ENCODE measurements at regions not wholly inside any gene's neighbourhood (a gene's known extent, or its start where the extent isn't known, plus 50 kb on each side); places are given as distances from the start of the nearest gene placed in this dataset.

DNA sequence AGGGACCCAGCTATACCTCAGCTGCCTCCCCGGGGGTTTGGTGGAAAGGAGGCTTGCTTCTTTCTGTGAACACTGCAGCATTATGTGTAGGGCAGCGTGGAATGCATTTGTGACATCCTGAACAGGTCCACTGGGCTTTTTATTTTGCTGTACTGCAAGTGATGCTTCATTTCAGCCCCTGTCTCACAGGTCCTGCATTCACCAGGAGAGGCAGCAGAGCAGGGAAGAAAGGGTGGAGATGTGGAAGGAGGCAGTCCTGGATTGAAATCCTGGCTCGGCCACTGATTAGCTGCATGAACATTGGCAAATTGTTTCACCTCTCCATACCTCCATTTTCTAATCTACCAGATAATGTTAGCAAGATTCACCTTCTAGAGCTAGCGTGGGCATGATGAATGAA lies 77.9 kb upstream of the ZBTB18 start:
- ATAC-seq, result peak in 1 of 2 experiments; percentile 54; a peak in 2 of 6 replicates
- H3K4me1 ChIP-seq, result peaks cover 4% of the 10 kb centered on the region; the same call in 1 of the 3 replicates
- TF ChIP-seq SREBF2 (IDR thresholded peaks at IDR 0.05) (no peak), KDM5A (IDR thresholded peaks at IDR 0.05) (no peak), EHMT2 (IDR thresholded peaks at IDR 0.05; ENCODE audit: low read depth) (no peak), NFE2L2 (conservative IDR thresholded peaks at IDR 0.05; ENCODE audit: low read length) (no peak), ZNF302 (CRISPR knock-in tag; IDR thresholded peaks at IDR 0.05) (no peak), RAD21 (conservative IDR thresholded peaks at IDR 0.05 in 1 of 2, IDR thresholded peaks at IDR 0.05 in 1 of 2) (no peak), TFCP2L1 (CRISPR knock-in tag; IDR thresholded peaks at IDR 0.05) (no peak)
- no peak for DNase-seq (ENCODE audit: low read depth in 1 of 2, low spot score in 1 of 2)
- 34% methylated on average over 4 of the region's 4 CpGs for WGBS (ENCODE audit: missing lambda C conversion rate)
- no peak overlapping the region for H3K4me2 ChIP-seq
- no peak overlapping the region for H3K27ac ChIP-seq
- H3K9me3 ChIP-seq, result no peaks in the 10 kb centered on the region
- ChIA-PET CTCF (no interaction called here), POLR2A (interaction anchor here (0.5 kb wide), 1 partner anchor 187 kb away, joined by 4 read pairs; no protein-coding TSS in a partner anchor)
- no peak overlapping the region for H3K4me3 ChIP-seq
- no peak for FAIRE-seq

DNA sequence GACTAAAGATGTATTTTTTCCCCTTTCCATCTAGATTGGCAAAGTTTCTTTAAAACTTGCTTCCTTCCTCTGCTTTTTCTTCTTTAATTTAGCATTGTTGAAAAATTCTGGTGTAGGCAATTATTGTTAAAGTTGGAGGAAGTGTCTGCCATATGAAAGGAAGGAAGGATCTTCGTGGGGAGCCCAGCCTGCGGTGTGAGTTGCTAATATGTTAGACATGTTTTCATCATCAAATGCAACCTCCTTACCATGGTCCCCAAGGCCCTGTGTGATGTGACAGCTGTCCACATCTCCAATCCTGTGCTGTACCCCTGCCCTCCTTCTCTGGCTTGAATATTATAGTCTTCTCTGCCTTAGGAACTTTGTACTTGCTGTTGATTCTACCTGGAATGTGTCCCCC lies 81.0 kb upstream of the ZBTB18 start:
- ATAC-seq (no peak), FAIRE-seq (no peak), DNase-seq (ENCODE audit: low read depth in 1 of 2, low spot score in 1 of 2) (no peak)
- Histone ChIP-seq H3K27ac (no peak overlapping the region), H3K9me3 (no peaks in the 10 kb centered on the region), H3K4me2 (no peak overlapping the region), H3K4me1 (peaks cover 5% of the 10 kb centered on the region; the same call in 1 of the 3 replicates), H3K4me3 (no peak overlapping the region)
- TF ChIP-seq, protein P1, sequence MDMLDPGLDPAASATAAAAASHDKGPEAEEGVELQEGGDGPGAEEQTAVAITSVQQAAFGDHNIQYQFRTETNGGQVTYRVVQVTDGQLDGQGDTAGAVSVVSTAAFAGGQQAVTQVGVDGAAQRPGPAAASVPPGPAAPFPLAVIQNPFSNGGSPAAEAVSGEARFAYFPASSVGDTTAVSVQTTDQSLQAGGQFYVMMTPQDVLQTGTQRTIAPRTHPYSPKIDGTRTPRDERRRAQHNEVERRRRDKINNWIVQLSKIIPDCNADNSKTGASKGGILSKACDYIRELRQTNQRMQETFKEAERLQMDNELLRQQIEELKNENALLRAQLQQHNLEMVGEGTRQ (IDR thresholded peaks at IDR 0.05), result no peak
- TF ChIP-seq SREBF2 (IDR thresholded peaks at IDR 0.05) (no peak), CHD4 (IDR thresholded peaks at IDR 0.05; ENCODE audit: borderline replicate concordance) (no peak), KDM5A (IDR thresholded peaks at IDR 0.05) (no peak), FOSB (CRISPR knock-in tag; IDR thresholded peaks at IDR 0.05) (no peak), FOSL2 (IDR thresholded peaks at IDR 0.05) (no peak), FOSL2 (CRISPR knock-in tag; IDR thresholded peaks at IDR 0.05) (no peak), HDAC2 (IDR thresholded peaks at IDR 0.05) (no peak), PHF8 (IDR thresholded peaks at IDR 0.05; ENCODE audit: borderline replicate concordance, low read depth) (no peak), CHD2 (IDR thresholded peaks at IDR 0.05; ENCODE audit: low read length, partially characterized antibody) (no peak), ZSCAN20 (CRISPR knock-in tag; IDR thresholded peaks at IDR 0.05) (no peak), TP53 (CRISPR knock-in tag; IDR thresholded peaks at IDR 0.05) (no peak), MYC (IDR thresholded peaks at IDR 0.05; ENCODE audit: borderline replicate concordance, low read length) (no peak), HOXA7 (CRISPR knock-in tag; IDR thresholded peaks at IDR 0.05) (no peak), POLR2AphosphoS2 (conservative IDR thresholded peaks at IDR 0.05; ENCODE audit: low read length) (no peak), RNF2 (IDR thresholded peaks at IDR 0.05; ENCODE audit: borderline replicate concordance, low read depth) (no peak), CEBPB (IDR thresholded peaks at IDR 0.05) (no peak), MAZ (IDR thresholded peaks at IDR 0.05; ENCODE audit: borderline replicate concordance, low read depth, low read length) (no peak)
- TF ChIP-seq, protein P2, sequence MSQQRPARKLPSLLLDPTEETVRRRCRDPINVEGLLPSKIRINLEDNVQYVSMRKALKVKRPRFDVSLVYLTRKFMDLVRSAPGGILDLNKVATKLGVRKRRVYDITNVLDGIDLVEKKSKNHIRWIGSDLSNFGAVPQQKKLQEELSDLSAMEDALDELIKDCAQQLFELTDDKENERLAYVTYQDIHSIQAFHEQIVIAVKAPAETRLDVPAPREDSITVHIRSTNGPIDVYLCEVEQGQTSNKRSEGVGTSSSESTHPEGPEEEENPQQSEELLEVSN (IDR thresholded peaks at IDR 0.05; ENCODE audit: borderline replicate concordance, low read depth), result no peak
- TF ChIP-seq, protein P3, sequence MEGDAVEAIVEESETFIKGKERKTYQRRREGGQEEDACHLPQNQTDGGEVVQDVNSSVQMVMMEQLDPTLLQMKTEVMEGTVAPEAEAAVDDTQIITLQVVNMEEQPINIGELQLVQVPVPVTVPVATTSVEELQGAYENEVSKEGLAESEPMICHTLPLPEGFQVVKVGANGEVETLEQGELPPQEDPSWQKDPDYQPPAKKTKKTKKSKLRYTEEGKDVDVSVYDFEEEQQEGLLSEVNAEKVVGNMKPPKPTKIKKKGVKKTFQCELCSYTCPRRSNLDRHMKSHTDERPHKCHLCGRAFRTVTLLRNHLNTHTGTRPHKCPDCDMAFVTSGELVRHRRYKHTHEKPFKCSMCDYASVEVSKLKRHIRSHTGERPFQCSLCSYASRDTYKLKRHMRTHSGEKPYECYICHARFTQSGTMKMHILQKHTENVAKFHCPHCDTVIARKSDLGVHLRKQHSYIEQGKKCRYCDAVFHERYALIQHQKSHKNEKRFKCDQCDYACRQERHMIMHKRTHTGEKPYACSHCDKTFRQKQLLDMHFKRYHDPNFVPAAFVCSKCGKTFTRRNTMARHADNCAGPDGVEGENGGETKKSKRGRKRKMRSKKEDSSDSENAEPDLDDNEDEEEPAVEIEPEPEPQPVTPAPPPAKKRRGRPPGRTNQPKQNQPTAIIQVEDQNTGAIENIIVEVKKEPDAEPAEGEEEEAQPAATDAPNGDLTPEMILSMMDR (IDR thresholded peaks at IDR 0.05), result no peak
- TF ChIP-seq, protein P4, sequence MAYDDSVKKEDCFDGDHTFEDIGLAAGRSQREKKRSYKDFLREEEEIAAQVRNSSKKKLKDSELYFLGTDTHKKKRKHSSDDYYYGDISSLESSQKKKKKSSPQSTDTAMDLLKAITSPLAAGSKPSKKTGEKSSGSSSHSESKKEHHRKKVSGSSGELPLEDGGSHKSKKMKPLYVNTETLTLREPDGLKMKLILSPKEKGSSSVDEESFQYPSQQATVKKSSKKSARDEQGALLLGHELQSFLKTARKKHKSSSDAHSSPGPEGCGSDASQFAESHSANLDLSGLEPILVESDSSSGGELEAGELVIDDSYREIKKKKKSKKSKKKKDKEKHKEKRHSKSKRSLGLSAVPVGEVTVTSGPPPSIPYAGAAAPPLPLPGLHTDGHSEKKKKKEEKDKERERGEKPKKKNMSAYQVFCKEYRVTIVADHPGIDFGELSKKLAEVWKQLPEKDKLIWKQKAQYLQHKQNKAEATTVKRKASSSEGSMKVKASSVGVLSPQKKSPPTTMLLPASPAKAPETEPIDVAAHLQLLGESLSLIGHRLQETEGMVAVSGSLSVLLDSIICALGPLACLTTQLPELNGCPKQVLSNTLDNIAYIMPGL (CRISPR knock-in tag; IDR thresholded peaks at IDR 0.05; ENCODE audit: borderline replicate concordance), result no peak
- ChIA-PET POLR2A (no interaction called here), CTCF (no interaction called here)
- WGBS (ENCODE audit: missing lambda C conversion rate), result 86% methylated on average over 2 of the region's 2 CpGs
